GM18861 (cell line): ENCODE measurements at regions not wholly inside any gene's neighbourhood (a gene's known extent, or its start where the extent isn't known, plus 50 kb on each side); places are given as distances from the start of the nearest gene placed in this dataset.
"Not testable (repeated sequence)": the region's sequence is repeated elsewhere in the genome, so short reads cannot be mapped to it uniquely, and the experiment has no call there.

Experiments
- ATAC-seq: cut with Tn5 transposase; IDR thresholded peaks from one replicate; pipeline ENCODE4 v1.9.1; 2021; ENCODE audit not compliant: unreplicated experiment

- ATAC-seq: not testable (repeated sequence)
Observed at GRCh38 chr14:106592115-106592852, 1065.9 kb downstream of the TMEM121 start.

GRCh38 chr14:106599209-106599608, 1072.8 kb downstream of the TMEM121 start:
- no peak for ATAC-seq

GRCh38 chr14:106605548-106606448, 1079.4 kb downstream of the TMEM121 start:
- ATAC-seq: no peak

DNA sequence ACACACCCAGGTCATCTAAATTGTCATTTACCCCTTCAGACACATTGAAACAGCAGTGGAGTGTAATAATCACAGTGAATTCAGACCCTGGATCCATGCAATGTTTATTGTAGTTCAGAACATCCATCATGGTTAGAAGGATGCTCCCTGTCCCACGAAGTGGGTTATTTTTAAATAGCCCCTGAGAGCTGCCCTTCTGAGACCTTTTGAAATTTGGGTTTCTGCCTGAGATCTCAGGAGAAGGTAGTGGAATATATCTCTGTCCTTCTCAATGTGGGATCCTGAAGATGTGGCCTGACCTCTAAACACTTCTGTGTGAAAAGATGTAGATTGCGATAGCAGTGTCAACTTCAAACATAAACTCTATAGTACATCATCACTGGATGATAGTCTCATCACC, 1080.6 kb downstream of the TMEM121 start:
- ATAC-seq: no peak

DNA sequence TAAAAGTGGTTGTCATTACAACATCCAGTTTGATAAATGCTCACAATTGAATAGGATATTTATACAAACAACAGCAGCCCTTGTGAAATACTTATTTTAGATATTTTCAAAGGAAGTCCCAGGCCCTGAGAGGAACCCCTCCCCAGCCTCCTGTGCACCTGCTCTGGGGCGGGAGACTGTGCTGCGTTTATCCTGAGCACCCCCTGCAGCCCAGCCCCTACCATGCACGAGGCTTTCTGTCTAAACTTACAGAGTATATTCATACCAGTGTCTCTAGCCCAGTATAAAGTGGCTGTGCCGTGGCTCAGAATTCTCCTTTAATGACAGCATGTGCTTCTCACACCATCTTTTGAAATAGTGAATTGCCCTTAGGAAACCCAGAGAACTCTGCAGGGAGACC, 1084.3 kb downstream of the TMEM121 start:
- ATAC-seq: no peak

GRCh38 chr14:106613256-106613655, 1086.9 kb downstream of the TMEM121 start:
- no peak for ATAC-seq

- ATAC-seq: not testable (repeated sequence)
Observed at GRCh38 chr14:106618471-106618951, 1092.1 kb downstream of the TMEM121 start.

GRCh38 chr14:106619606-106620005, 1093.2 kb downstream of the TMEM121 start:
- no peak for ATAC-seq

- ATAC-seq: no peak
Observed at GRCh38 chr14:106620368-106620767, 1094.0 kb downstream of the TMEM121 start.

DNA sequence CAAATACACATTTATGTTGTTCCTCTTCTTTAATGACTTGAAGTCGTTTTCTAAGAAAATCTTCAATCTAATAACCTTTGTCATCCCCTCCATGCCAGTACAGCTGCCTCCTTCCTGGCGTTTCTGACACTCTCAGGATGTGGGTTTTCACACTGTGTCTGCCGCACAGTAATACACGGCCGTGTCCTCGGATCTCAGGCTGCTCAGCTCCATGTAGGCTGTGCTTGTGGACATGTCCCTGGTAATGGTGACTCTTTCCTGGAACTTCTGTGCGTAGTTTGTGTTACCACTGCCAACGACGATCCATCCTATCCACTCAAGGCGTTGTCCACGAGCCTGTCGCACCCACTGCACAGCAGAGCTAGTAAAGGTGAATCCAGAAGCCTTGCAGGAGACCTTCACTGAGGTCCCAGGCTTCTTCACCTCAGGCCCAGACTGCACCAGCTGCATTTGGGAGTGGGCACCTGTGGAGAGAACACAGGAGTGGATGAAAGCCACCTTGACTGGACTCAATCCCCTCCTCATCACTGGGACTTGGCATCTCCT, 1095.9 kb downstream of the TMEM121 start:
- ATAC-seq: no peak

DNA sequence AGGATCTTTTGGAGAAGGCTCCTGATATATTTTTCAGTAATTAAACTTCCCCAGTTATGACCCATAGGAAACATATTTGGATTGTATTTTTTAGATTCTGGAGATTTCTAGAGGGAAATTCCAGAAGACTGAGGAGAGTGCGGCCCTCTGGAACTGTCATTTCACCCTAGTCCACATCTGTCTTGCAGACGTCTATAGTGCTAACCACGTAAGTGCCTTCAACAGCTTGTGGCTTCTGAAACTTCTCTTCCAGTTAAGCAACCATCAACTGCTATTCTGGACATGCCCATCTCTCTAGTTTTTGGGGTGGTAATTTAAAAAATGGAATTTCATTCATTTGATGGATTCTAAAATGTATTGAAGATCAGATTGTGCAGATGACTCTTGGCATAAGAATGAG, 1098.8 kb downstream of the TMEM121 start:
- no peak for ATAC-seq

DNA sequence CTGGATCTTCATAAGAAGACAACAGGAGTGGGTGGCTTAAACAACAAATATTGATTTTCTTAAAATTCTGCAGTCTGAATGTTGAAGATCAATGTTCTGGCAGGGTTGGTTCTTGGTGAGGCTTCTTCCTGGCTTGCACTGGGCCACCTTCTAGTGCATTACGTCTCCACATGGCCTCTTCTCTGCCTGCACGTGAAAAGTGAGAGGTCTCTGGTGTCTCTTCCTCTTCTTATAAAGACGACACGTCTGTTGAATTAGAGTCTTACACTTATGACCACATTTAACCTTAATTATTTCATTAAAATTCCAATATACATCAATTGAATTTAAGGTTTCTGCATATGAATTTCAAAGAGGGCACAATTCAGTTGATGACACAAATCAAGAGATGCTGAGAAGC, 1100.1 kb downstream of the TMEM121 start:
- not testable (repeated sequence) for ATAC-seq

GRCh38 chr14:106626942-106627588, 1100.7 kb downstream of the TMEM121 start:
- ATAC-seq: peak; percentile 58

GRCh38 chr14:106631879-106632278, 1105.5 kb downstream of the TMEM121 start:
- no peak for ATAC-seq

DNA sequence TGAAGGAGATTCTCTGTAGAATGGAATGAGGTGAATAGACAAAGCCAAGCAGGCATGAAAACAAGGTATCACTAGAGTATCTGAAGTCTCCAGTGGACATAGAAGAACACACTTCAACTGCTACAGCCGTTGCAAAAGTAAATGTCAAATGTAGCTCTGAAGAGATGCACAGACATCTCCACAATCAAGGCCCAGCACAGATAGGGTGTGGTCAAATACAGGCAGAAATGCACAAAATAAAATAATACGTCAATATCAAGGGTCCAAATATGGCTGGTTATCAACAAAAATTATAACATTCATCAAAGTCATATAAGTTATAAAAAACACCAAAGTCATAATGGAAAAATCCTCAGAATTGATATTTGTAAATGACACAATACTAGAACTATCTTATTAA, 1107.3 kb downstream of the TMEM121 start:
- no peak for ATAC-seq

DNA sequence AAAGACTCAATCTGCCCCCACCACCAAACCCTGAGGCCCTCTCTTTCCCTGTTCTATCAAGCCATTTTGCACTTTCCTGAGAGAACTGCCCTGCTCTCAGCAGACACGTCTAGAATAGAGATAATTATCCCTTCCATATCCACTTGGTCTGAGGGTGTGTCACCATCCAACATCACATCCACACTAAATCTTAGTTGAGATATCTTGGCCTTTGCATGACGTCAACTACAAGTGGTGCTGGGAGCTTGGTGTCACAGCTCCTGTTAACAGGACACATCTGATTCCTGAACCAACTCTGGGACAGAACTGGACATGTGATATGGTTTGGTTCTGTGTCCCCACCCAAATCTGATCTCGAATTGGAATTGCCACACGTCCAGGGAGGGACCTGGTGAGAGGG, 1109.2 kb downstream of the TMEM121 start:
- ATAC-seq: no peak

DNA sequence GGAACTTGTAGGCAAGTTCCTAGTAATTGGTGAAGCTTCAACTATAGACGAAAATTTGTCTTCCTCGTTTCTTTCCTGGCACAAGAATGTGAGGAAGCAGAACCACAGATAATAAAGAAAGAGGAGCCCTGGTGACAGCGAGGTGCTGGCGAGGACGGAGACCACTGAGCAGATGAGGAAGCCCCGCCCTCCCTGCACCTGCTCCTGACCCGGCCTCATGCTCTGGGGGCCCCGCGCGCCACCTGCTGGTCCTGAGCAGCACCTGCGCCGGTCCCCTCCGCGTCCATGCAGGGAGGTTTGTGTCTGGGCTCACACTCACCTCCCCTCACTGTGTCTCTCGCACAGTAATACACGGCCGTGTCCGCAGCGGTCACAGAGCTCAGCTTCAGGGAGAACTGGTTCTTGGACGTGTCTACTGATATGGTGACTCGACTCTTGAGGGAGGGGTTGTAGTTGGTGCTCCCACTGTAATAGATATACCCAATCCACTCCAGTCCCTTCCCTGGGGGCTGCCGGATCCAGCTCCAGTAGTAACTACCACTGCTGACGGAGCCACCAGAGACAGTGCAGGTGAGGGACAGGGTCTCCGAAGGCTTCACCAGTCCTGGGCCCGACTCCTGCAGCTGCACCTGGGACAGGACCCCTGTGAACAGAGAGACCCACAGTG, 1112.5 kb downstream of the TMEM121 start:
- not testable (repeated sequence) for ATAC-seq

DNA sequence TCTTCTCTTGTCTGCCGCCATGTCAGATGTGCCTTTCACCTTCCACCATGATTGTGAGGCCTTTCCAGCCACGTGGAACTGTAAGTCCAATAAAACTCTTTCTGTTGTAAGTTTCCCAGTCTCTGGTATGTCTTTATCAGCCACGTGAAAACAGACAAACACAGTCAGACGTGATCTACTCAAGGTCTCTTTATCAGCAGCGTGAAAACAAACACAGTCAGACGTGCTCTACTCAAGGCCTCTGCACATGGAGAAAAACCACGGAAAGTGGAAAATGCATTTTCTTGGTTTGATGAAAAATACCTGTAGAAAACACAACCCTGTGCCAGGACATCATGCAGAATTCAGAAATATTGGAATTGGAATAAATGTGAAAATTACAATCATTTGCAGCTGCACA, 1115.7 kb downstream of the TMEM121 start:
- ATAC-seq: no peak

DNA sequence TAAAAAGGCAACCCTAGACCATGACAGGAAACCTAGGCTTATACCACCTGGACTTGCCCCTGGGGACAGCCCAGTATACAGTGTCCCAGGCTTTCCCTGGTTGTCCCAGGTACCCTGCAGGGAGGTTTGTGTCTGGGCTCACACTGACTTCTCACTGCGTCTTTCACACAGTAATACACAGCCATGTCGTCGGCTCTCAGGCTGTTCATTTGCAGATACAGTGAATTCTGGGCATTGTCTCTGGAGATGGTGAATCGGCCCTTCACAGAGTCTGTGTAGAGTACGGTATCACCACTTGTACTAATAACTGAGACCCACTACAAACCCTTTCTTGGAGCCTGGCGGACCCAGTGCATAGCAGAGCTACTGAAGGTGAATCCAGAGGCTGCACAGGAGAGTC, 1116.6 kb downstream of the TMEM121 start:
- not testable (repeated sequence) for ATAC-seq

DNA sequence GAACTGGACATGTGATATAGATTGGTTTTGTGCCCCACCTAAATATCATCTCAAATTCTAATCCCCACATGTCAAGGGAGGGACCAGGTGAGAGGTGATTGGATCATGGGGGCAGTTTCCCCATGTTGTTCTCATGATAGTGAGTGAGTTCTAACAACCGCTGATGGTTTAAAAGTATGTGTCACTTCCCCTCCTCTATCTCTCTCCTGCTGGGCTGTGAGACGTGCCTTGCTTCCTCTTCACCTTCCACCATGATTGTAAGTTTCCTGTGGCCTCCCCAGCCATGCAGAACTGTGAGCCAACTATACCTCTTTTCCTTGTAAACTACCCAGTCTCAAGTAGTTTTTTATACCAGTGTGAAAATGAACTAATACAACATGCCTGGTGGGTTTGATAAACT, 1122.5 kb downstream of the TMEM121 start:
- ATAC-seq: not testable (repeated sequence)

GRCh38 chr14:106651016-106651415, 1124.6 kb downstream of the TMEM121 start:
- ATAC-seq: no peak
